Mesendoderm (in vitro differentiated cells): ENCODE measurements at regions not wholly inside any gene's neighbourhood (a gene's known extent, or its start where the extent isn't known, plus 50 kb on each side); places are given as distances from the start of the nearest gene placed in this dataset.
A peak's percentile ranks its signal among the peaks of the same experiment; 100 is the strongest.

Experiments used
- DNase-seq: peaks from one replicate; pipeline ENCODE4 v3.0.0; 2013
- H2AK5ac ChIP-seq: 2 replicates; pipeline ENCODE4 v1.6.1; 2013; ENCODE audit warnings: low read length, inconsistent platforms
- H2BK120ac ChIP-seq: 2 replicates; pipeline ENCODE4 v1.6.1; 2013; ENCODE audit warnings: low read depth, mild to moderate bottlenecking, low read length, moderate library complexity, mixed read lengths
- H2BK15ac ChIP-seq: replicated peaks from 2 replicates; pipeline ENCODE4 v1.6.1; 2013; ENCODE audit warnings: low read depth, mild to moderate bottlenecking, moderate library complexity
- H2BK5ac ChIP-seq: 2 replicates; pipeline ENCODE4 v1.6.1; 2013; ENCODE audit warnings: low read length, inconsistent platforms
- H3K18ac ChIP-seq: 2 replicates; pipeline ENCODE4 v1.6.1; 2013; ENCODE audit warnings: mild to moderate bottlenecking, low read length, mixed read lengths
- H3K23ac ChIP-seq: one replicate; pipeline ENCODE4 v1.6.1; 2013; ENCODE audit warnings: low read length
- H3K27ac ChIP-seq: 2 replicates; pipeline ENCODE4 v1.5.1; 2013; ENCODE audit warnings: low read depth, mild to moderate bottlenecking, inconsistent platforms, low read length, moderate library complexity
- H3K27me3 ChIP-seq: 2 replicates; pipeline ENCODE4 v1.6.1; 2013; ENCODE audit warnings: low read length, control low read depth, mild to moderate bottlenecking, inconsistent platforms; ENCODE audit not compliant: insufficient read depth, poor library complexity
- H3K36me3 ChIP-seq: 2 replicates; pipeline ENCODE4 v1.6.1; 2013; ENCODE audit warnings: low read length, inconsistent platforms; ENCODE audit not compliant: control insufficient read depth, insufficient read depth
- H3K4ac ChIP-seq: one replicate; pipeline ENCODE4 v1.6.1; 2013; ENCODE audit warnings: low read depth, mild to moderate bottlenecking, low read length, moderate library complexity
- H3K4me1 ChIP-seq: 2 replicates; pipeline ENCODE4 v1.6.1; 2013; ENCODE audit warnings: low read depth, low read length, inconsistent platforms; ENCODE audit not compliant: control insufficient read depth
- H3K4me2 ChIP-seq: 2 replicates; pipeline ENCODE4 v1.6.1; 2013; ENCODE audit warnings: low read length
- H3K4me3 ChIP-seq: 2 replicates; pipeline ENCODE4 v1.5.1; 2013; ENCODE audit warnings: mild to moderate bottlenecking, low read length
- H3K56ac ChIP-seq: one replicate; pipeline ENCODE4 v1.6.1; 2013; ENCODE audit warnings: low read length
- H3K79me1 ChIP-seq: 2 replicates; pipeline ENCODE4 v1.6.1; 2013; ENCODE audit warnings: low read length, inconsistent platforms
- H3K79me2 ChIP-seq: 2 replicates; pipeline ENCODE4 v1.6.1; 2013; ENCODE audit warnings: mild to moderate bottlenecking, low read length; ENCODE audit not compliant: control insufficient read depth, insufficient read depth
- H3K9ac ChIP-seq: 2 replicates; pipeline ENCODE4 v1.6.1; 2013; ENCODE audit warnings: low read length, inconsistent platforms
- H4K5ac ChIP-seq: one replicate; pipeline ENCODE4 v1.6.1; 2013; ENCODE audit warnings: low read length
- H4K8ac ChIP-seq: one replicate; pipeline ENCODE4 v1.6.1; 2013; ENCODE audit warnings: low read depth, mild to moderate bottlenecking, control low read depth, low read length, moderate library complexity
- WGBS: extraction: QIAGEN DNeasy Blood & Tissue Kit; methylation state at CpG from one replicate; pipeline ENCODE4 v1.1.7; 2013; ENCODE audit warnings: low lambda C conversion rate, missing lambda C conversion rate; ENCODE audit not compliant: insufficient coverage; ENCODE audit errors: extremely low coverage; 5-methylcytosine and 5-hydroxymethylcytosine counted together

- H3K79me2 ChIP-seq: no peaks in the 10 kb centered on the region
- no CpG with 5 or more reads among the region's 10 CpGs for WGBS
- no peak overlapping the region for H4K8ac ChIP-seq
- H3K36me3 ChIP-seq: no peaks in the 10 kb centered on the region
- peak overlapping the region; percentile 51 for H3K18ac ChIP-seq
- H3K4me2 ChIP-seq: no peak overlapping the region
- H3K27ac ChIP-seq: no peak overlapping the region
- no peaks in the 10 kb centered on the region for H3K27me3 ChIP-seq
- no peaks in the 10 kb centered on the region for H3K79me1 ChIP-seq
- H4K5ac ChIP-seq: no peak overlapping the region
- DNase-seq: no peak
- no peak overlapping the region for H3K4me3 ChIP-seq
- no peak overlapping the region for H3K23ac ChIP-seq
- no peak overlapping the region for H2BK120ac ChIP-seq
- no peak overlapping the region for H2BK5ac ChIP-seq
- no peak overlapping the region for H3K56ac ChIP-seq
- H2BK15ac ChIP-seq: no peak overlapping the region
- H3K4ac ChIP-seq: no peak overlapping the region
- H3K9ac ChIP-seq: no peak overlapping the region
- no peak overlapping the region for H2AK5ac ChIP-seq
- no peaks in the 10 kb centered on the region for H3K4me1 ChIP-seq
Observed at GRCh38 chr1:239212811-239213220, 173.6 kb upstream of the CHRM3 start.

GRCh38 chr1:239209591-239209990 is 176.8 kb upstream of the CHRM3 start:
- H3K4me1 ChIP-seq: no peaks in the 10 kb centered on the region
- H3K27ac ChIP-seq: no peak overlapping the region
- H3K4me2 ChIP-seq: no peak overlapping the region
- no peaks in the 10 kb centered on the region for H3K27me3 ChIP-seq
- H2BK5ac ChIP-seq: no peak overlapping the region
- no peak overlapping the region for H2BK120ac ChIP-seq
- no peak overlapping the region for H2AK5ac ChIP-seq
- no peak overlapping the region for H3K4ac ChIP-seq
- H3K56ac ChIP-seq: no peak overlapping the region
- H3K18ac ChIP-seq: no peak overlapping the region
- no peak overlapping the region for H2BK15ac ChIP-seq
- H3K36me3 ChIP-seq: no peaks in the 10 kb centered on the region
- H3K23ac ChIP-seq: no peak overlapping the region
- H3K79me2 ChIP-seq: no peaks in the 10 kb centered on the region
- no peak overlapping the region for H4K5ac ChIP-seq
- no peak overlapping the region for H3K4me3 ChIP-seq
- DNase-seq: no peak
- no CpG with 5 or more reads among the region's 1 CpG for WGBS
- no peaks in the 10 kb centered on the region for H3K79me1 ChIP-seq
- no peak overlapping the region for H3K9ac ChIP-seq
- no peak overlapping the region for H4K8ac ChIP-seq

GRCh38 chr1:239204401-239204800 is 182.0 kb upstream of the CHRM3 start:
- WGBS: no CpG with 5 or more reads among the region's 2 CpGs
- H4K8ac ChIP-seq: no peak overlapping the region
- no peak overlapping the region for H3K4me2 ChIP-seq

GRCh38 chr1:239197871-239198270 is 188.5 kb upstream of the CHRM3 start:
- H4K5ac ChIP-seq: no peak overlapping the region
- H3K4me1 ChIP-seq: no peaks in the 10 kb centered on the region
- no peak overlapping the region for H3K27ac ChIP-seq
- no peaks in the 10 kb centered on the region for H3K79me2 ChIP-seq
- H3K79me1 ChIP-seq: no peaks in the 10 kb centered on the region
- WGBS: no CpG with 5 or more reads among the region's 4 CpGs
- H2AK5ac ChIP-seq: no peak overlapping the region
- no peaks in the 10 kb centered on the region for H3K27me3 ChIP-seq
- H3K23ac ChIP-seq: no peak overlapping the region
- H2BK15ac ChIP-seq: no peak overlapping the region
- no peak overlapping the region for H3K4ac ChIP-seq
- H3K18ac ChIP-seq: no peak overlapping the region
- no peak overlapping the region for H3K4me2 ChIP-seq
- no peaks in the 10 kb centered on the region for H3K36me3 ChIP-seq
- H2BK120ac ChIP-seq: no peak overlapping the region
- H2BK5ac ChIP-seq: no peak overlapping the region
- H3K4me3 ChIP-seq: no peak overlapping the region
- DNase-seq: no peak
- H3K9ac ChIP-seq: no peak overlapping the region
- no peak overlapping the region for H4K8ac ChIP-seq
- H3K56ac ChIP-seq: no peak overlapping the region

More at GRCh38 chr1:239204401-239204800, 182.0 kb upstream of the CHRM3 start:
- Histone ChIP-seq H2BK5ac (no peak overlapping the region), H3K4me1 (no peaks in the 10 kb centered on the region), H3K4ac (no peak overlapping the region), H2BK120ac (no peak overlapping the region), H3K79me1 (no peaks in the 10 kb centered on the region), H3K23ac (no peak overlapping the region), H3K9ac (no peak overlapping the region), H4K5ac (no peak overlapping the region), H3K27ac (no peak overlapping the region), H3K79me2 (no peaks in the 10 kb centered on the region), H2AK5ac (no peak overlapping the region), H3K56ac (no peak overlapping the region), H3K27me3 (no peaks in the 10 kb centered on the region), H3K36me3 (no peaks in the 10 kb centered on the region), H3K18ac (no peak overlapping the region), H3K4me3 (no peak overlapping the region), H2BK15ac (no peak overlapping the region)
- DNase-seq: no peak

- Histone ChIP-seq H3K4me2 (no peak overlapping the region), H2BK5ac (no peak overlapping the region), H3K23ac (no peak overlapping the region), H3K27ac (no peak overlapping the region), H2AK5ac (no peak overlapping the region), H3K4me1 (no peaks in the 10 kb centered on the region), H3K79me1 (no peaks in the 10 kb centered on the region), H3K27me3 (no peaks in the 10 kb centered on the region), H2BK120ac (no peak overlapping the region), H3K18ac (no peak overlapping the region), H3K36me3 (no peaks in the 10 kb centered on the region), H4K8ac (no peak overlapping the region), H3K9ac (no peak overlapping the region), H3K4ac (no peak overlapping the region), H3K4me3 (no peak overlapping the region), H3K79me2 (no peaks in the 10 kb centered on the region), H3K56ac (no peak overlapping the region), H2BK15ac (no peak overlapping the region), H4K5ac (no peak overlapping the region)
- no CpG with 5 or more reads among the region's 4 CpGs for WGBS
- DNase-seq: no peak
Observed at GRCh38 chr1:239189998-239190512, 196.3 kb upstream of the CHRM3 start.

GRCh38 chr1:239186487-239186886 is 199.9 kb upstream of the CHRM3 start:
- H3K79me2 ChIP-seq: no peaks in the 10 kb centered on the region
- H3K4me3 ChIP-seq: no peak overlapping the region
- H3K79me1 ChIP-seq: no peaks in the 10 kb centered on the region
- no peak overlapping the region for H3K56ac ChIP-seq
- no peaks in the 10 kb centered on the region for H3K27me3 ChIP-seq
- H3K36me3 ChIP-seq: no peaks in the 10 kb centered on the region
- no peak overlapping the region for H3K4ac ChIP-seq
- DNase-seq: no peak
- no peak overlapping the region for H3K9ac ChIP-seq
- no peak overlapping the region for H3K4me2 ChIP-seq
- H3K23ac ChIP-seq: no peak overlapping the region
- no peak overlapping the region for H4K5ac ChIP-seq
- H3K4me1 ChIP-seq: no peaks in the 10 kb centered on the region
- H2BK15ac ChIP-seq: no peak overlapping the region
- H3K27ac ChIP-seq: no peak overlapping the region
- no peak overlapping the region for H3K18ac ChIP-seq
- no peak overlapping the region for H2AK5ac ChIP-seq
- no peak overlapping the region for H4K8ac ChIP-seq
- H2BK5ac ChIP-seq: no peak overlapping the region
- WGBS: no CpG with 5 or more reads among the region's 1 CpG
- H2BK120ac ChIP-seq: no peak overlapping the region
